Mesenchymal stem cell (in vitro differentiated cells and primary cell): ENCODE measurements at regions not wholly inside any gene's neighbourhood (a gene's known extent, or its start where the extent isn't known, plus 50 kb on each side); places are given as distances from the start of the nearest gene placed in this dataset.
A peak's percentile ranks its signal among the peaks of the same experiment; 100 is the strongest.

ENCODE experiments used
- DNase-seq: peaks from one replicate; pipeline ENCODE4 v3.0.0-alpha.2; 2013
- H2AFZ ChIP-seq: one replicate; pipeline ENCODE4 v1.6.1; 2013; ENCODE audit warnings: low read depth, mild to moderate bottlenecking, control low read depth, inconsistent platforms, low read length, moderate library complexity
- H2AK5ac ChIP-seq: 2 replicates; pipeline ENCODE4 v1.6.1; 2013; ENCODE audit warnings: low read length, moderate library complexity, mild to moderate bottlenecking, inconsistent platforms; ENCODE audit not compliant: severe bottlenecking
- H2BK120ac ChIP-seq: one replicate; pipeline ENCODE4 v1.6.1; 2013; ENCODE audit warnings: low read depth, mild to moderate bottlenecking, inconsistent platforms, low read length, moderate library complexity
- H2BK12ac ChIP-seq, 2 experiments: one replicate each; pipeline ENCODE4 v1.6.1; 2013; ENCODE audit warnings: inconsistent platforms in 2 of 2, low read length in 2 of 2, mild to moderate bottlenecking in 2 of 2, moderate library complexity in 2 of 2, control low read depth in 1 of 2
- H2BK15ac ChIP-seq: one replicate; pipeline ENCODE4 v1.6.1; 2013; ENCODE audit warnings: mild to moderate bottlenecking, low read depth, inconsistent platforms; ENCODE audit not compliant: poor library complexity, severe bottlenecking
- H2BK5ac ChIP-seq: 2 replicates; pipeline ENCODE4 v1.6.1; 2013; ENCODE audit warnings: low read depth, mild to moderate bottlenecking, low read length, control low read depth, inconsistent platforms; ENCODE audit not compliant: poor library complexity, severe bottlenecking
- H3K14ac ChIP-seq, 2 experiments: one replicate each; pipeline ENCODE4 v1.6.1; 2013; ENCODE audit warnings: inconsistent platforms in 2 of 2, low read length in 2 of 2, control low read depth in 1 of 2, mild to moderate bottlenecking in 1 of 2, moderate library complexity in 1 of 2
- H3K18ac ChIP-seq, 2 experiments: one replicate each; pipeline ENCODE4 v1.6.1; 2013; ENCODE audit warnings: inconsistent platforms in 2 of 2, low read length in 2 of 2, control low read depth in 1 of 2, low read depth in 1 of 2, mild to moderate bottlenecking in 1 of 2
- H3K23ac ChIP-seq, 2 experiments: one replicate each; pipeline ENCODE4 v1.6.1; 2013; ENCODE audit warnings: inconsistent platforms in 2 of 2, low read length in 2 of 2, mild to moderate bottlenecking in 2 of 2, moderate library complexity in 2 of 2, control low read depth in 1 of 2
- H3K27ac ChIP-seq: 2 replicates; pipeline ENCODE4 v1.5.1; 2013; ENCODE audit warnings: mild to moderate bottlenecking, moderate library complexity, low read length, control low read depth, inconsistent platforms; ENCODE audit not compliant: poor library complexity, severe bottlenecking
- H3K27me3 ChIP-seq, 2 experiments: 2 replicates each; pipeline versions ENCODE4 v1.6.1 to v1.7.0; 2013; ENCODE audit warnings: low read length in 2 of 2, mild to moderate bottlenecking in 2 of 2, moderate library complexity in 2 of 2, control low read depth in 1 of 2, inconsistent platforms in 1 of 2; ENCODE audit not compliant: control insufficient read depth in 1 of 2, insufficient read depth in 1 of 2
- H3K36me3 ChIP-seq, 2 experiments: 2 replicates each; pipeline versions ENCODE4 v1.6.1 to v1.7.0; 2013; ENCODE audit warnings: low read length in 2 of 2, control low read depth in 1 of 2, inconsistent platforms in 1 of 2, low read depth in 1 of 2, mild to moderate bottlenecking in 1 of 2; ENCODE audit not compliant: insufficient read depth in 2 of 2, control insufficient read depth in 1 of 2
- H3K4ac ChIP-seq, 2 experiments: one replicate each; pipeline ENCODE4 v1.6.1; 2013; ENCODE audit warnings: inconsistent platforms in 2 of 2, low read length in 2 of 2, mild to moderate bottlenecking in 2 of 2, moderate library complexity in 2 of 2, control low read depth in 1 of 2, low read depth in 1 of 2
- H3K4me1 ChIP-seq: 2 replicates; pipeline ENCODE4 v1.6.1; 2013; ENCODE audit warnings: low read depth, low read length, control low read depth; ENCODE audit not compliant: control insufficient read depth, insufficient read depth
- H3K4me2 ChIP-seq: 2 replicates; pipeline ENCODE4 v1.6.1; 2013; ENCODE audit warnings: low read length, mild to moderate bottlenecking, inconsistent platforms; ENCODE audit not compliant: poor library complexity, severe bottlenecking
- H3K4me3 ChIP-seq, 2 experiments: 2 replicates each; pipeline versions ENCODE4 v1.5.1 to v1.7.0; 2013; ENCODE audit warnings: low read length in 2 of 2, mild to moderate bottlenecking in 2 of 2, control low read depth in 1 of 2, low read depth in 1 of 2; ENCODE audit not compliant: insufficient read depth in 1 of 2
- H3K79me1 ChIP-seq: replicated peaks from 2 replicates; pipeline ENCODE4 v1.6.1; 2013; ENCODE audit warnings: mild to moderate bottlenecking, control low read depth, low read length, inconsistent platforms; ENCODE audit not compliant: poor library complexity, severe bottlenecking
- H3K9ac ChIP-seq: 2 replicates; pipeline ENCODE4 v1.7.0; 2013; ENCODE audit warnings: mild to moderate bottlenecking, low read length, moderate library complexity
- H3K9me3 ChIP-seq: 2 replicates; pipeline ENCODE4 v1.7.0; 2013; ENCODE audit warnings: mild to moderate bottlenecking, low read length; ENCODE audit not compliant: control insufficient read depth
- H4K8ac ChIP-seq: one replicate; pipeline ENCODE4 v1.6.1; 2013; ENCODE audit warnings: inconsistent platforms, mild to moderate bottlenecking, low read length, moderate library complexity
- H4K91ac ChIP-seq: one replicate; pipeline ENCODE4 v1.6.1; 2013; ENCODE audit warnings: mild to moderate bottlenecking, low read length, inconsistent platforms
- WGBS: methylation state at CpG from one replicate; pipeline ENCODE4 v1.1.7; 2013; ENCODE audit warnings: mixed read lengths; 5-methylcytosine and 5-hydroxymethylcytosine counted together

- Histone ChIP-seq H2AFZ (no peak overlapping the region), H3K18ac (no peak overlapping the region), H3K4me3 (no peak overlapping the region), H3K4me2 (no peak overlapping the region), H2BK12ac (no peak overlapping the region), H4K8ac (no peak overlapping the region), H4K91ac (no peak overlapping the region), H3K4ac (no peak overlapping the region), H3K4me1 (no peaks in the 10 kb centered on the region), H3K9me3 (no peaks in the 10 kb centered on the region), H3K9ac (no peak overlapping the region), H3K36me3 (no peaks in the 10 kb centered on the region), H3K23ac (no peak overlapping the region), H2AK5ac (no peak overlapping the region), H2BK120ac (no peak overlapping the region), H3K27ac (no peak overlapping the region), H3K79me1 (no peaks in the 10 kb centered on the region), H2BK5ac (no peak overlapping the region), H3K14ac (no peak overlapping the region), H3K27me3 (no peaks in the 10 kb centered on the region), H2BK15ac (no peak overlapping the region)
- no peak for DNase-seq
- WGBS, result 100% methylated on average over 5 of the region's 6 CpGs
Measured at GRCh38 chr10:9004736-9005135, 950.2 kb downstream of the GATA3 start.

GRCh38 chr10:9009505-9009904 is 955.0 kb downstream of the GATA3 start:
- Histone ChIP-seq H3K36me3 (no peaks in the 10 kb centered on the region), H3K4me2 (no peak overlapping the region), H3K14ac (no peak overlapping the region), H3K27me3 (no peaks in the 10 kb centered on the region), H4K91ac (no peak overlapping the region), H4K8ac (no peak overlapping the region), H2BK15ac (no peak overlapping the region), H3K18ac (no peak overlapping the region), H3K23ac (no peak overlapping the region), H3K4ac (no peak overlapping the region), H3K9ac (no peak overlapping the region), H2AFZ (no peak overlapping the region), H3K9me3 (no peaks in the 10 kb centered on the region), H3K4me1 (peaks cover 2% of the 10 kb centered on the region), H2BK5ac (no peak overlapping the region), H2BK120ac (no peak overlapping the region), H2AK5ac (no peak overlapping the region), H3K4me3 (no peak overlapping the region), H2BK12ac (no peak overlapping the region), H3K27ac (no peak overlapping the region), H3K79me1 (no peaks in the 10 kb centered on the region)
- DNase-seq, result peak; percentile 6
- WGBS, result 89% methylated on average over 7 of the region's 9 CpGs

GRCh38 chr10:9010093-9010492 is 955.6 kb downstream of the GATA3 start:
- H3K4me2 ChIP-seq, result no peak overlapping the region
- no peak overlapping the region for H2BK12ac ChIP-seq
- peak overlapping the region; percentile 38 for H2BK5ac ChIP-seq
- no peak overlapping the region for H3K4me3 ChIP-seq
- H3K18ac ChIP-seq, result no peak overlapping the region
- no peak overlapping the region for H3K14ac ChIP-seq
- peaks cover 2% of the 10 kb centered on the region for H3K4me1 ChIP-seq
- DNase-seq, result no peak
- no peak overlapping the region for H3K23ac ChIP-seq
- H4K8ac ChIP-seq, result no peak overlapping the region
- no peaks in the 10 kb centered on the region for H3K27me3 ChIP-seq
- H2BK120ac ChIP-seq, result no peak overlapping the region
- no peak overlapping the region for H3K9ac ChIP-seq
- H3K36me3 ChIP-seq, result no peaks in the 10 kb centered on the region
- H4K91ac ChIP-seq, result no peak overlapping the region
- H3K27ac ChIP-seq, result no peak overlapping the region
- H3K79me1 ChIP-seq, result no peaks in the 10 kb centered on the region
- no peak overlapping the region for H2AFZ ChIP-seq
- no peak overlapping the region for H2BK15ac ChIP-seq
- WGBS, result no CpG with 5 or more reads among the region's 1 CpG
- no peak overlapping the region for H2AK5ac ChIP-seq
- no peak overlapping the region for H3K4ac ChIP-seq
- H3K9me3 ChIP-seq, result no peaks in the 10 kb centered on the region

- no peak overlapping the region for H3K18ac ChIP-seq
- H3K79me1 ChIP-seq, result no peaks in the 10 kb centered on the region
- H3K27me3 ChIP-seq, result no peaks in the 10 kb centered on the region
- H2BK5ac ChIP-seq, result no peak overlapping the region
- H2BK15ac ChIP-seq, result no peak overlapping the region
- WGBS, result 60% methylated on average over 1 of the region's 5 CpGs
- no peak overlapping the region for H2BK12ac ChIP-seq
- no peak overlapping the region for H4K91ac ChIP-seq
- H3K4ac ChIP-seq, result no peak overlapping the region
- H3K14ac ChIP-seq, result no peak overlapping the region
- no peak overlapping the region for H2BK120ac ChIP-seq
- H3K9me3 ChIP-seq, result no peaks in the 10 kb centered on the region
- H3K23ac ChIP-seq, result no peak overlapping the region
- no peak for DNase-seq
- no peak overlapping the region for H4K8ac ChIP-seq
- peaks cover 2% of the 10 kb centered on the region for H3K4me1 ChIP-seq
- no peak overlapping the region for H3K27ac ChIP-seq
- H2AFZ ChIP-seq, result no peak overlapping the region
- no peak overlapping the region for H3K4me3 ChIP-seq
- H3K9ac ChIP-seq, result no peak overlapping the region
- no peak overlapping the region for H3K4me2 ChIP-seq
- H2AK5ac ChIP-seq, result no peak overlapping the region
- H3K36me3 ChIP-seq, result no peaks in the 10 kb centered on the region
Measured at GRCh38 chr10:9010931-9011670, 956.6 kb downstream of the GATA3 start.
